ENCODE measurements at regions not wholly inside any gene's neighbourhood (a gene's known extent, or its start where the extent isn't known, plus 50 kb on each side); places are given as distances from the start of the nearest gene placed in this dataset.
"Not testable (repeated sequence)": the region's sequence is repeated elsewhere in the genome, so short reads cannot be mapped to it uniquely, and the experiment has no call there.

GRCh38 chr6:6978731-6979130 lies 129.0 kb upstream of the RREB1 start:
- DNase-seq (ENCODE audit: low spot score): no peak

GRCh38 chr6:6980999-6981597 lies 126.7 kb upstream of the RREB1 start:
- no peak for DNase-seq (ENCODE audit: low spot score)

GRCh38 chr6:6981681-6982322 lies 126.0 kb upstream of the RREB1 start:
- DNase-seq (ENCODE audit: low spot score): no peak

- no peak for DNase-seq (ENCODE audit: low spot score)
Observed at GRCh38 chr6:6982663-6983062, 125.1 kb upstream of the RREB1 start.

GRCh38 chr6:6984585-6985366 lies 123.0 kb upstream of the RREB1 start:
- no peak for DNase-seq (ENCODE audit: low spot score)

GRCh38 chr6:6986344-6986743 lies 121.4 kb upstream of the RREB1 start:
- DNase-seq (ENCODE audit: low spot score): no peak

- no peak for DNase-seq (ENCODE audit: low spot score)
Observed at GRCh38 chr6:6987749-6988148, 120.0 kb upstream of the RREB1 start.

- not testable (repeated sequence) for DNase-seq (ENCODE audit: low spot score)
Observed at GRCh38 chr6:6990059-6990458, 117.7 kb upstream of the RREB1 start.

GRCh38 chr6:6993503-6994237 lies 114.1 kb upstream of the RREB1 start:
- DNase-seq (ENCODE audit: low spot score): no peak

- no peak for DNase-seq (ENCODE audit: low spot score)
Observed at GRCh38 chr6:6994796-6995195, 113.0 kb upstream of the RREB1 start.

GRCh38 chr6:6995328-6995727 lies 112.4 kb upstream of the RREB1 start:
- no peak for DNase-seq (ENCODE audit: low spot score)

GRCh38 chr6:6996124-6996523 lies 111.6 kb upstream of the RREB1 start:
- no peak for DNase-seq (ENCODE audit: low spot score)

- DNase-seq (ENCODE audit: low spot score): no peak
Observed at GRCh38 chr6:6997263-6998193, 110.2 kb upstream of the RREB1 start.

- DNase-seq (ENCODE audit: low spot score): no peak
Observed at GRCh38 chr6:6998194-6998569, 109.6 kb upstream of the RREB1 start.

GRCh38 chr6:7000825-7001777 lies 106.7 kb upstream of the RREB1 start:
- DNase-seq (ENCODE audit: low spot score): no peak

GRCh38 chr6:7003041-7003440 lies 104.7 kb upstream of the RREB1 start:
- DNase-seq (ENCODE audit: low spot score): no peak

GRCh38 chr6:7004581-7005297 lies 103.0 kb upstream of the RREB1 start:
- no peak for DNase-seq (ENCODE audit: low spot score)

- DNase-seq (ENCODE audit: low spot score): no peak
Observed at GRCh38 chr6:7006515-7007191, 101.1 kb upstream of the RREB1 start.

GRCh38 chr6:7008451-7008988 lies 99.2 kb upstream of the RREB1 start:
- DNase-seq (ENCODE audit: low spot score): no peak

Data from CD4-positive, alpha-beta T cell treated with Interleukin-15 for 4 hours (primary cell).